K562 (cell line): ENCODE measurements at regions not wholly inside any gene's neighbourhood (a gene's known extent, or its start where the extent isn't known, plus 50 kb on each side); places are given as distances from the start of the nearest gene placed in this dataset.

ENCODE experiments used
- ATAC-seq: fragments of 200-7000 bp; cut with Tn5 transposase; 3 replicates; pipeline ENCODE4 v1.9.1; 2020; ENCODE audit warnings: moderate library complexity
- BruUV-seq: library from RNA; stranded (reverse); fragments of 400-500 nt; replicated peaks from 2 replicates; lab custom pipeline; 2021; lab: Mats Ljungman, UMichigan
- CTCF ChIA-PET: fragments of 300-600 bp; formaldehyde crosslinking; extraction: SDS; loops from one replicate; lab custom pipeline; 2021; ENCODE audit warnings: low intra/inter-chr PET ratio; lab: Yijun Ruan, JAX
- POLR2A ChIA-PET: fragments of 300-600, 350-650 bp; sonication (Branson Sonifier 250); formaldehyde crosslinking; extraction: SDS; loops from one replicate; lab custom pipeline; 2021; ENCODE audit warnings: antibody characterized with exemption, inconsistent platforms; lab: Yijun Ruan, JAX
- DNase-seq, 4 experiments: peaks; one replicate each; pipeline versions ENCODE4 v3.0.0 to v3.0.0-alpha.2; 2011 to 2018; ENCODE audit warnings: low spot score in 3 of 4, mixed read lengths in 3 of 4; ENCODE audit errors: extremely low read depth in 1 of 4
- FAIRE-seq: peaks from 2 replicates; lab custom pipeline; 2011; peaks lifted over from hg19 to GRCh38; lab: Jason Lieb, UNC
- H2AFZ ChIP-seq: 2 replicates; pipeline ENCODE4 v1.6.0; 2011; ENCODE audit warnings: low read depth, low read length, control low read depth, inconsistent platforms
- H3K27ac ChIP-seq: fragments of 200-600 bp; 3 replicates; pipeline ENCODE4 v1.8.0; 2011; ENCODE audit warnings: low read depth, mild to moderate bottlenecking, control low read depth, inconsistent platforms, low read length, moderate library complexity, mixed read lengths; ENCODE audit errors: extremely low read depth
- H3K27me3 ChIP-seq, 2 experiments: fragments of 300-600 bp in 1 of 2; 2 replicates in 1 of 2; 3 replicates in 1 of 2; pipeline versions ENCODE4 v1.6.0 to v1.8.0; 2011; ENCODE audit warnings: inconsistent platforms in 2 of 2, low read length in 2 of 2, mild to moderate bottlenecking in 1 of 2, mixed read lengths in 1 of 2, moderate library complexity in 1 of 2; ENCODE audit not compliant: control insufficient read depth in 2 of 2, insufficient read depth in 2 of 2
- H3K36me3 ChIP-seq: fragments of 300-600 bp; 3 replicates; pipeline ENCODE4 v1.8.0; 2011; ENCODE audit warnings: mild to moderate bottlenecking, low read length, inconsistent platforms; ENCODE audit not compliant: control insufficient read depth, insufficient read depth
- H3K4me1 ChIP-seq, 2 experiments: fragments of 200-600 bp in 1 of 2; replicated peaks in 1 of 2; 2 replicates in 1 of 2; 3 replicates in 1 of 2; pipeline versions ENCODE4 v1.5.1 to v1.8.0; 2011; ENCODE audit warnings: inconsistent platforms in 2 of 2, low read length in 2 of 2, mild to moderate bottlenecking in 1 of 2, mixed read lengths in 1 of 2, moderate library complexity in 1 of 2; ENCODE audit not compliant: control insufficient read depth in 2 of 2, insufficient read depth in 2 of 2
- H3K4me2 ChIP-seq: 2 replicates; pipeline ENCODE4 v1.6.1; 2011; ENCODE audit warnings: low read length, control low read depth, inconsistent platforms, mixed read lengths; ENCODE audit not compliant: insufficient read depth
- H3K4me3 ChIP-seq: fragments of 200-600 bp; sonication (generic), shearing (Covaris generic); 2 replicates; pipeline ENCODE4 v1.5.1; 2016; ENCODE audit warnings: control low read depth, inconsistent platforms
- H3K79me2 ChIP-seq: fragments of 200-600 bp; 3 replicates; pipeline ENCODE4 v1.8.0; 2011; ENCODE audit warnings: low read length, inconsistent platforms; ENCODE audit not compliant: control insufficient read depth, insufficient read depth
- H3K9ac ChIP-seq, 2 experiments: 2 replicates each; pipeline versions ENCODE4 v1.6.0 to v1.6.1; 2011; ENCODE audit warnings: low read depth in 2 of 2, low read length in 2 of 2, control low read depth in 1 of 2, inconsistent platforms in 1 of 2, mild to moderate bottlenecking in 1 of 2, mixed read lengths in 1 of 2; ENCODE audit not compliant: insufficient read depth in 1 of 2
- H3K9me1 ChIP-seq: one replicate; pipeline ENCODE4 v1.6.0; 2011; ENCODE audit warnings: inconsistent platforms, mild to moderate bottlenecking, low read length, moderate library complexity; ENCODE audit not compliant: control insufficient read depth, insufficient read depth
- H3K9me3 ChIP-seq: replicated peaks from 2 replicates; pipeline ENCODE4 v1.5.1; 2011; ENCODE audit warnings: low read depth, low read length, inconsistent platforms; ENCODE audit not compliant: control insufficient read depth, insufficient read depth
- H4K20me1 ChIP-seq: replicated peaks from 2 replicates; pipeline ENCODE4 v1.6.1; 2011; ENCODE audit warnings: low read length, inconsistent platforms, mixed read lengths; ENCODE audit not compliant: control insufficient read depth, insufficient read depth
- ARID2 ChIP-seq: fragments of 450-650 bp; IDR thresholded peaks from 2 replicates; pipeline ENCODE4 v1.6.1; 2017; ENCODE audit warnings: antibody characterized with exemption, mild to moderate bottlenecking
- GTF2E2 ChIP-seq: fragments of 200-800 bp; sonication (Bioruptor generic); IDR thresholded peaks from 2 replicates; pipeline ENCODE4 v1.6.1; 2016; ENCODE audit warnings: missing genetic modification characterization, missing compliant biosample characterization
- HCFC1 ChIP-seq: IDR thresholded peaks from 2 replicates; pipeline ENCODE4 v1.6.1; 2012; ENCODE audit warnings: low read depth, low read length, improper control_type of control experiment
- HNRNPL ChIP-seq: fragments of 200-400 bp; formaldehyde crosslinking; IDR thresholded peaks from 2 replicates; pipeline ENCODE4 v1.6.1; 2017; ENCODE audit warnings: low read depth, mild to moderate bottlenecking, low read length
- MCM3 ChIP-seq: fragments of 450-650 bp; IDR thresholded peaks from 2 replicates; pipeline ENCODE4 v1.6.1; 2016
- MED1 ChIP-seq: sonication (generic); formaldehyde crosslinking; IDR thresholded peaks from 2 replicates; pipeline ENCODE4 v1.8.1; 2023; ENCODE audit warnings: missing genetic modification reagents, borderline replicate concordance
- MYC ChIP-seq, 2 experiments: fragments of 250-450 bp in 1 of 2; sonication (Bioruptor Pico) in 1 of 2; IDR thresholded peaks; 2 replicates each; pipeline versions ENCODE4 v1.5.1 to v1.6.1; 2012 to 2021; ENCODE audit warnings: low read depth in 2 of 2, borderline replicate concordance in 1 of 2, improper control_type of control experiment in 1 of 2, low read length in 1 of 2, mild to moderate bottlenecking in 1 of 2, moderate library complexity in 1 of 2
- RBM22 ChIP-seq: fragments of 200-400 bp; formaldehyde crosslinking; IDR thresholded peaks from 2 replicates; pipeline ENCODE4 v1.6.1; 2018; ENCODE audit warnings: low read length, low read depth; ENCODE audit not compliant: poor library complexity, severe bottlenecking
- TEAD4 ChIP-seq, 2 experiments: sonication (generic) in 1 of 2; formaldehyde crosslinking in 1 of 2; IDR thresholded peaks; 2 replicates each; pipeline versions ENCODE4 v1.6.1 to v1.8.0; 2012 to 2022; ENCODE audit warnings: borderline replicate concordance in 1 of 2, inconsistent platforms in 1 of 2, low read length in 1 of 2, mild to moderate bottlenecking in 1 of 2, missing genetic modification reagents in 1 of 2
- ZNF584 ChIP-seq: fragments of 200-800 bp; sonication (Bioruptor generic); IDR thresholded peaks from 2 replicates; pipeline ENCODE4 v1.6.1; 2016; ENCODE audit warnings: low read depth, mild to moderate bottlenecking, missing genetic modification characterization, missing compliant biosample characterization
- WGBS: fragments of 100-300 bp; shearing (Covaris generic); methylation state at CpG from one replicate; pipeline ENCODE4 v1.1.6; 2016; ENCODE audit warnings: low coverage, mixed read lengths; ENCODE audit not compliant: insufficient coverage; ENCODE audit errors: missing lambda C conversion rate; 5-methylcytosine and 5-hydroxymethylcytosine counted together
- in situ Hi-C: fragments of 300-500 bp; cut with MboI; formaldehyde crosslinking; loops from 4 replicates; pipeline ENCODE4 v1.15.0; 2018; ENCODE audit warnings: inconsistent platforms, mixed read lengths
- intact Hi-C: fragments of 100-400 bp; cut with micrococcal nuclease; formaldehyde crosslinking; loops from 2 replicates; pipeline ENCODE4 v1.14.2; 2022
- TF ChIP-seq, protein P1 (sequence below): conservative IDR thresholded peaks from 2 replicates; pipeline ENCODE4 v1.6.1; 2011; ENCODE audit warnings: low read depth, mild to moderate bottlenecking, low read length; ENCODE audit not compliant: control insufficient read depth
- TF ChIP-seq, protein P2 (sequence below): fragments of 200-800 bp; sonication (Bioruptor generic); IDR thresholded peaks from 2 replicates; pipeline ENCODE4 v1.6.1; 2016; ENCODE audit warnings: missing genetic modification characterization, missing compliant biosample characterization
- TF ChIP-seq, protein P3 (sequence below): sonication (generic); IDR thresholded peaks from 2 replicates; pipeline ENCODE4 v1.6.1; 2016

DNA sequence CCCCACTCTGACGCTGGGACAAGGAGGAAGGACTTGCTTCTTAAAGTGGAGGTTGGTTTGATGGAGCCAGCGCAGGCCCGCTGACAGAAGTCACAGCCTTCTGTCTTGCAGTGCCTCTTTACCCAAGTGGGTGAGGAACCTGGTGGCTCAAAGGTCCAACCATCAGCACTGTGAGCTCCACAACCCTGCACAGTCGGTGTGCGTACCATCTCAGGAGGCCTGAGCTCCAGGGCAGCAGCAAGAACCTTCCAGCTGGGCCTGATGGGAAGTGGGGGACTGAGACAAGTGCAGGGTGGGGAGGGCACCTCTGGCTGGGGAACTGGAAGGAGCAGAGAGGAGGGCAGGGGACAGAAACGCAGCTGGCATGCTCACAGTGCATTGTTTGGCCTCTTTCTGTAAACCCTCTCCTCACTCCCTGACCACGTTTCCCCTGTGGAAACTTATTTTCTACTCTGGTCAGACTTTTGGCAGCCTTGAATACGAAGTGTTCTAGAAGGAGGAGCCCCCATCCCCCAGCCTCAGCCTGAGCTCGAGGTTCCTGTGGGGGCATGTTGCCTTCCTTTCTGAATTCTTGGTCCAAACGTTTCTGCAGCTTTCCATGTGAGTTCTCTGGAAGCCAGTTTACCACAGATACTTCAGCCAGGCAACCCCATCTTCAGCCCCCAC, 178.5 kb upstream of the PITX1 start:
- intact Hi-C loops (no loop called here), in situ Hi-C loops (no loop called here)
- no peak for FAIRE-seq
- Histone ChIP-seq H3K27me3 (peaks cover 0 to 13% of the 10 kb centered on the region in 2 experiments; a peak in 2 of 5 replicates), H3K9ac (peak overlapping the region in 1 of 2 experiments; percentile 56; a peak in 1 of 4 replicates), H3K27ac (no peak overlapping the region), H3K9me1 (no peaks in the 10 kb centered on the region), H3K36me3 (no peaks in the 10 kb centered on the region), H3K4me1 (peaks cover 4 to 5% of the 10 kb centered on the region in 2 experiments; a peak in 4 of 5 replicates), H3K4me2 (no peak overlapping the region), H4K20me1 (0 out of 2 replicates have a peak, but pooled peaks cover 4% of the 10 kb centered on the region), H3K4me3 (no peak overlapping the region), H3K79me2 (no peaks in the 10 kb centered on the region), H2AFZ (no peak overlapping the region), H3K9me3 (no peaks in the 10 kb centered on the region)
- no peak for TF ChIP-seq GTF2E2 (tag)
- TF ChIP-seq, protein P1, sequence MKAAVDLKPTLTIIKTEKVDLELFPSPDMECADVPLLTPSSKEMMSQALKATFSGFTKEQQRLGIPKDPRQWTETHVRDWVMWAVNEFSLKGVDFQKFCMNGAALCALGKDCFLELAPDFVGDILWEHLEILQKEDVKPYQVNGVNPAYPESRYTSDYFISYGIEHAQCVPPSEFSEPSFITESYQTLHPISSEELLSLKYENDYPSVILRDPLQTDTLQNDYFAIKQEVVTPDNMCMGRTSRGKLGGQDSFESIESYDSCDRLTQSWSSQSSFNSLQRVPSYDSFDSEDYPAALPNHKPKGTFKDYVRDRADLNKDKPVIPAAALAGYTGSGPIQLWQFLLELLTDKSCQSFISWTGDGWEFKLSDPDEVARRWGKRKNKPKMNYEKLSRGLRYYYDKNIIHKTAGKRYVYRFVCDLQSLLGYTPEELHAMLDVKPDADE, result no peak
- TF ChIP-seq MED1 (CRISPR knock-in tag), result no peak
- no peak for TF ChIP-seq HNRNPL
- TF ChIP-seq HCFC1, result no peak
- TF ChIP-seq, protein P2, sequence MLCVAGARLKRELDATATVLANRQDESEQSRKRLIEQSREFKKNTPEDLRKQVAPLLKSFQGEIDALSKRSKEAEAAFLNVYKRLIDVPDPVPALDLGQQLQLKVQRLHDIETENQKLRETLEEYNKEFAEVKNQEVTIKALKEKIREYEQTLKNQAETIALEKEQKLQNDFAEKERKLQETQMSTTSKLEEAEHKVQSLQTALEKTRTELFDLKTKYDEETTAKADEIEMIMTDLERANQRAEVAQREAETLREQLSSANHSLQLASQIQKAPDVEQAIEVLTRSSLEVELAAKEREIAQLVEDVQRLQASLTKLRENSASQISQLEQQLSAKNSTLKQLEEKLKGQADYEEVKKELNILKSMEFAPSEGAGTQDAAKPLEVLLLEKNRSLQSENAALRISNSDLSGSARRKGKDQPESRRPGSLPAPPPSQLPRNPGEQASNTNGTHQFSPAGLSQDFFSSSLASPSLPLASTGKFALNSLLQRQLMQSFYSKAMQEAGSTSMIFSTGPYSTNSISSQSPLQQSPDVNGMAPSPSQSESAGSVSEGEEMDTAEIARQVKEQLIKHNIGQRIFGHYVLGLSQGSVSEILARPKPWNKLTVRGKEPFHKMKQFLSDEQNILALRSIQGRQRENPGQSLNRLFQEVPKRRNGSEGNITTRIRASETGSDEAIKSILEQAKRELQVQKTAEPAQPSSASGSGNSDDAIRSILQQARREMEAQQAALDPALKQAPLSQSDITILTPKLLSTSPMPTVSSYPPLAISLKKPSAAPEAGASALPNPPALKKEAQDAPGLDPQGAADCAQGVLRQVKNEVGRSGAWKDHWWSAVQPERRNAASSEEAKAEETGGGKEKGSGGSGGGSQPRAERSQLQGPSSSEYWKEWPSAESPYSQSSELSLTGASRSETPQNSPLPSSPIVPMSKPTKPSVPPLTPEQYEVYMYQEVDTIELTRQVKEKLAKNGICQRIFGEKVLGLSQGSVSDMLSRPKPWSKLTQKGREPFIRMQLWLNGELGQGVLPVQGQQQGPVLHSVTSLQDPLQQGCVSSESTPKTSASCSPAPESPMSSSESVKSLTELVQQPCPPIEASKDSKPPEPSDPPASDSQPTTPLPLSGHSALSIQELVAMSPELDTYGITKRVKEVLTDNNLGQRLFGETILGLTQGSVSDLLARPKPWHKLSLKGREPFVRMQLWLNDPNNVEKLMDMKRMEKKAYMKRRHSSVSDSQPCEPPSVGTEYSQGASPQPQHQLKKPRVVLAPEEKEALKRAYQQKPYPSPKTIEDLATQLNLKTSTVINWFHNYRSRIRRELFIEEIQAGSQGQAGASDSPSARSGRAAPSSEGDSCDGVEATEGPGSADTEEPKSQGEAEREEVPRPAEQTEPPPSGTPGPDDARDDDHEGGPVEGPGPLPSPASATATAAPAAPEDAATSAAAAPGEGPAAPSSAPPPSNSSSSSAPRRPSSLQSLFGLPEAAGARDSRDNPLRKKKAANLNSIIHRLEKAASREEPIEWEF (CRISPR knock-in tag), result no peak
- TF ChIP-seq, protein P3, sequence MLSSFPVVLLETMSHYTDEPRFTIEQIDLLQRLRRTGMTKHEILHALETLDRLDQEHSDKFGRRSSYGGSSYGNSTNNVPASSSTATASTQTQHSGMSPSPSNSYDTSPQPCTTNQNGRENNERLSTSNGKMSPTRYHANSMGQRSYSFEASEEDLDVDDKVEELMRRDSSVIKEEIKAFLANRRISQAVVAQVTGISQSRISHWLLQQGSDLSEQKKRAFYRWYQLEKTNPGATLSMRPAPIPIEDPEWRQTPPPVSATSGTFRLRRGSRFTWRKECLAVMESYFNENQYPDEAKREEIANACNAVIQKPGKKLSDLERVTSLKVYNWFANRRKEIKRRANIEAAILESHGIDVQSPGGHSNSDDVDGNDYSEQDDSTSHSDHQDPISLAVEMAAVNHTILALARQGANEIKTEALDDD, result no peak
- TF ChIP-seq MYC (IDR thresholded peaks at IDR 0.05; ENCODE audit: low read depth, low read length), result no peak
- TF ChIP-seq MYC (CRISPR knock-in tag; IDR thresholded peaks at IDR 0.05; ENCODE audit: borderline replicate concordance, low read depth), result no peak
- TF ChIP-seq ARID2, result no peak
- no peak for TF ChIP-seq MCM3
- TF ChIP-seq ZNF584 (CRISPR knock-in tag), result no peak
- no peak for TF ChIP-seq RBM22
- no peak for TF ChIP-seq TEAD4 (IDR thresholded peaks at IDR 0.05; ENCODE audit: low read length)
- TF ChIP-seq TEAD4 (CRISPR knock-in tag; IDR thresholded peaks at IDR 0.05; ENCODE audit: borderline replicate concordance), result no peak
- CTCF ChIA-PET, result no interaction called here
- WGBS, result 26% methylated on average over 9 of the region's 10 CpGs
- POLR2A ChIA-PET, result interaction anchor here (1.0 to 1.8 kb wide), 2 partner anchors 7 to 188 kb away, joined by 3 to 5 read pairs; no protein-coding TSS in a partner anchor
- ATAC-seq, result no peak
- DNase-seq, result no peak
- no TSS peak for BruUV-seq
